GM18508 (cell line): ENCODE measurements at regions not wholly inside any gene's neighbourhood (a gene's known extent, or its start where the extent isn't known, plus 50 kb on each side); places are given as distances from the start of the nearest gene placed in this dataset.
A peak's percentile ranks its signal among the peaks of the same experiment; 100 is the strongest.
"Not testable (repeated sequence)": the region's sequence is repeated elsewhere in the genome, so short reads cannot be mapped to it uniquely, and the experiment has no call there.

Source experiments
- ATAC-seq: cut with Tn5 transposase; IDR thresholded peaks from one replicate; pipeline ENCODE4 v1.9.1; 2021; ENCODE audit warnings: moderate number of reproducible peaks; ENCODE audit not compliant: insufficient read depth, unreplicated experiment

- ATAC-seq: no peak
Measured at GRCh38 chr10:30199376-30200016, 140.1 kb upstream of the JCAD start.

DNA sequence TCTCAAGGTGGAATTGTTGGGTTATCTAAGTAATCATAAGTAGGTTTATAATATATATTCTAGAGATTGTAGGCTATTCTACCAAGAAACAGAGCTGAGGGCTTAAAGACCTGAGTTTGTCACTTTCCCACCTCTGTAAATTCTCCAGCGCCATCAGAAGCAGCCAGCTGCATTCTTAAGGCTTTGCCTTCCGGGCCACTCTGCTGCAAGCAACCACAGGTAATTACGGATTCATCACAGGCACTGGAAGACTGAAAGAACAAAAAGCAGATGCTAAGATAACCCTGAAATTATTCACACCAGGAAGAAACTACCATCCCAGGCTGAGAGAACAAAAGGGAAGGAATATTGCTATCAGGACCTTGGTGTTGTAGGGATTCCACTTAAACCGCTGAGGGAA is 137.8 kb upstream of the JCAD start:
- no peak for ATAC-seq

- not testable (repeated sequence) for ATAC-seq
Measured at GRCh38 chr10:30196559-30196958, 137.2 kb upstream of the JCAD start.

DNA sequence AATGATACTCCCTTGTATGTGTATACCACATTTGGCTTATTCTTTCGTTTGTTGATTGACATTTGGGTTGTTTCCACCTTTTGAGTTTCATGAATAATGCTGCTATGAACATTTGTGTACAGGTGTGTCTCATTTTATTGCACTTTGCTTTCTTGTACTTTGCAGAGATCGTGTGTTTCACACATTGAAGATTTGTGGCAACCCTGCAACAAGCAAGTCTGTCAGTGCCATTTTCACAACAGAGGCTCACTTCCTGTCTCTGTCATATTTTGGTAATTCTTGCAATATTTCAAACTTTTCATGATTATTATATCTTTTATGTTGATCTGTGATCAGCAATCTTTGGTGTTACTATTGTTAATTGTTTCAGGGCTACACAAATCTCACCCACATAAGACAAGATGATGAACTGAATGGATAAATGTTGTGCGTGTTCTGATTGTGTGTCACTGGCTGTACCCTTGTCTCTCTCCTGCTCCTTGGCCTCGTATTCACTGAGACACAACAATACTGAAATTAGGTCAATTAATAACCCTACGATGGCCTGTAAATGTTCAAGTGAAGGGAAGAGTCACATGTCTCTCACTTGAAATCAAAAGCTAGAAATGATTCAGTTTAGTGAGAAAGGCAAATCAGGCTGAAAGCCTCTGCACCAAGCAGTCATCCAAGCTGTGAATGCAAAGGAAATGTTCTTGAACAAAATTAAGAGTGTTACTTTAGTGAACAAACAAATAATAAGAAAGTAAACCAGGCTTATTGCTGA is 133.6 kb upstream of the JCAD start:
- peak; percentile 52 for ATAC-seq

DNA sequence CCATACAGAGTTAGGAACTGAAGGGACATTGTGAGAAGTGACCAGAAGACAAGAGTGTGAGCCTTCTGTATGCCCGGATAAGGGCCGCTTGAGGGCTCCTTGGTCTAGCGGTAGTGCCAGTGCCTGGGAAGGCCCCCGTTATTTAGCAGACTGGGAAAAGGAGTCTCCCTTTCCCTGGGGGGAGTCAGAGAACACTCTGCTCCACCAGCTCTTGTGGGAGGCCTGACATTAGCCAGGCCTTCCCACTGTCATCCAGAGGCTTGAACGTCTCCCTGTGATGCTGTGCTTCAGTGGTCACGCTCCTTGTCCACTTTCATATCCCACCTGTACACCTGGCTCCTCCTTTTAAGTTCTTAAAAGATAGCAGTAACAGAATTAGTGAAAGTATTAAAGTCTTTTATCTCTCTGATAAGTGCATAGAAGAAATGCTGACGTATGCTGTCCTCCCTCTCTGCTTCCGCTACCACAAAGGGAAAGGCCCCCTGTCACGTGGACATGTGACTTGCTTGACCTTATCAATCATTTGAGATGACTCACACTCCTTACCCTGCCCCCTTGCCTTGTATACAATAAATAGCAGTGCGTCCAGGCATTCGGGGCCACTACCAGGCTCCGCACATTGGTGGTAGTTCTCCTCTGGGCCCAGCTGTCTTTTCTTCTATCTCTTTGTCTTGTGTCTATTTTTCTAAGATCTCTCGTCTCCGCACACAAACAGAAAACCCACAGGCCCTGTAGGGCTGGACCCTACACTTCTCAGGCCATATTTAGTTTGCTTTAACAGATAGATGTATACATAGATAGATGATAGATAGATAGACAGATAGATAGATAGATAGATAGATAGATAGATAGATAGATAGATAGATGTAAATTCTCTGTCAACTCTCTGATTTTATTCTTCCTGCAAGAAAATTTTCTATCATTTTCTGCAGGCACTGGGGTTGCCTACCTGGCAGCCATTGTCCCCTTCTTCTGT is 131.5 kb upstream of the JCAD start:
- ATAC-seq: no peak

DNA sequence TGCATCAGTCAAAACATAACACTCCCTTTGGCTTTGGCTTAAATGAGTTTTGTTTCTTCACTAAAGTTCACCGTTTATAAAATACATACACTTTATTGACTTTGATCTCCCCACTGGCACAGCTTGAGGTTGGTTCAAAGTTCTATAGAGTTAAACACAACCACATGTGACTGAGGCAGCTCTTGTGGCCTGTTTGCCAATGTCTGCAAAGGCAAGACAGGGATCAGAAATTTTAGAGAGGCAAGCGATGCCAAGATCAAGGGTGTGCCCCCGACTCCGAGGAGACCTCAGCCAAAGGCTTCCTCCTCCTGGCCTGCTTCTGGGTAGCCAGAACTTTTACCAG is 129.8 kb upstream of the JCAD start:
- ATAC-seq: no peak

- ATAC-seq: no peak
Measured at GRCh38 chr10:30188556-30189237, 129.3 kb upstream of the JCAD start.

GRCh38 chr10:30188101-30188500 is 128.7 kb upstream of the JCAD start:
- no peak for ATAC-seq

- ATAC-seq: no peak
Measured at GRCh38 chr10:30187010-30187409, 127.6 kb upstream of the JCAD start.

- ATAC-seq: no peak
Measured at GRCh38 chr10:30186371-30186875, 127.0 kb upstream of the JCAD start.

DNA sequence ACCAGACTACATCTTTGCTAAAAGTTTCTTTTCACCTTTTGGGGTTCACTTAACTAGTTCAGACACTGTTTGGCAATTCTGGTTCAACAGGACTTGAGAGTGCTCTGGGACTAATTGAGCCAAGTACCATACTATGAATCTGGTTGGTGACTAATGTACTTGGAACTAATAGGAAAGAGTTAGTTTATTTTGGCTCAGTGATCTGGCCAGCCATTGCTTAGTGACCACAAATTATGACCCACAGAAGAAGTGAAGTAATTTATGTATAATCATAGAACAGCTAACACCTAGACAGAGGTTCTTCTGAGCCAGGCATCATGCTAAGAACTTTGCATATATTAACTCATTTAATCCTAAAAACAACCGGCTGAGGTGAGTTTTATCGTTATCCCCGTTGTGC is 126.5 kb upstream of the JCAD start:
- no peak for ATAC-seq

GRCh38 chr10:30185341-30185740 is 126.0 kb upstream of the JCAD start:
- no peak for ATAC-seq

GRCh38 chr10:30184397-30185033 is 125.1 kb upstream of the JCAD start:
- no peak for ATAC-seq

DNA sequence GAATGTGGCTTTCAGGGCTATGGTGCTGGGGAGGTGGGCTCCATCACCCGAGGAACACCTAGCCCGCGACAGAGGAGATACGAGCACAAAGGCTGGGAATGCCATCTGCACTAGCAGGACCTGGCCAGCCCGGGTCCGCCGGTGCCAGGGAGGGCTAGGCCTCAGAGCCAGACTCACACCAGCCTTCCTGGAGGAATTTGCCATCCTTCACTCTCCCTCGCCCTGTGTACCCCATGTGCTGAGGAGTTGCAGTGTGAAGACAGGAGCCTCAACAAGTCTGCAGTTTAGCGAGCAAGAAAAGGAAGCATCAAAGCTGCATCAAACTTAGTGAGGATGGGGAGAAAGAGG is 123.6 kb upstream of the JCAD start:
- no peak for ATAC-seq

DNA sequence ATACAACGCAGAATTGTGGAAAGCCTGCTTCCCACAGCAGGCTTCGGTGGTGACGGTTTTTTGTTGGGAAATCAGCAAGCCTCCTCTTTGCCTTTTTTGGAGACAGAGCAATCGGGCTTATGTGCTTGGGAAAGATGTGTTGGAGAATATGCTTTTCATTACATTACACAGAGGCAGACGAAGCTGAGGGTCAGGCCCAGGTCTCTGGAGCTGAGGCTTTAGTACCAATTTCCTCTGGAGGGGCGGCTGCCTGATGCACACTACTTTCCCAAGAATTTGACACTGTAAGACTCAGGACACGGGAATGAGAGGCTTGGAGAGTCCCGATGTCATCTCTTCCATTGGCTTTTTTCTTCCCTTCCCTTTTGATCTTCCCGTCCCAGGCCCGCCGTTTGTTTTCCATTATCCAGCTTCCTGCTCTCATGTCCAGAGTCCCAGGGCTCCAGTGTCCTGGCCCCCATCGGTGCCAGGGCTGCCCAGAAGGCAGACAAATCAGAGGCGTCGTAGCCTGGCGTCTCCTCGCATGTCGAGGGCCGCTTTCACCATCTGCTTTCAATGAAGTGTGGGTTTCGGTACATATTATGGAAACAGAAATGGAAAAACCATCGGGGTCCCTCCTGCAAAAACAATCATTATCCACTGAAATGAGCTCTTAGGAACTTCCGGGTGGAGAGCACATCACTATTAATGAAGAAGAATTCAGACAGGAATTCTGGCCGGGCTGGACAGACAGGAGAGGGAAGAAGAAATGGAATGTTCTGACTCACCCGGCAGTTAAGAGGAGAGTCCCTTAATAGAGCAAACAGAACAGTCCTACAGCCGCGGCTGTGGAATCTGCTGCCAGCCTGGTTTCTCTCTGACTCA is 123.0 kb upstream of the JCAD start:
- ATAC-seq: no peak

GRCh38 chr10:30178356-30178964 is 119.1 kb upstream of the JCAD start:
- no peak for ATAC-seq

- ATAC-seq: no peak
Measured at GRCh38 chr10:30176776-30177533, 117.6 kb upstream of the JCAD start.

- ATAC-seq: no peak
Measured at GRCh38 chr10:30176182-30176581, 116.8 kb upstream of the JCAD start.
